SK-N-SH treated with all-trans-retinoic acid at 6 μM for 48 hours (cell line): ENCODE measurements at regions not wholly inside any gene's neighbourhood (a gene's known extent, or its start where the extent isn't known, plus 50 kb on each side); places are given as distances from the start of the nearest gene placed in this dataset.

Experiments
- ARNTL ChIP-seq: fragments of 450-650 bp; formaldehyde crosslinking; IDR thresholded peaks from 2 replicates; pipeline ENCODE4 v1.5.0; 2020; ENCODE audit warnings: low read depth, mild to moderate bottlenecking, moderate library complexity, borderline replicate concordance
- BACH2 ChIP-seq: fragments of 250-450 bp; sonication (Bioruptor Pico); IDR thresholded peaks from 2 replicates; pipeline ENCODE4 v1.9.0; 2021; ENCODE audit warnings: mild to moderate bottlenecking, borderline replicate concordance
- CSDC2 ChIP-seq: fragments of 250-450 bp; sonication (Bioruptor Pico); IDR thresholded peaks from 2 replicates; pipeline ENCODE4 v1.5.0; 2020; ENCODE audit warnings: mild to moderate bottlenecking, moderate library complexity
- ESRRG ChIP-seq: fragments of 250-450 bp; sonication (Bioruptor Pico); IDR thresholded peaks from 2 replicates; pipeline ENCODE4 v1.6.1; 2021; ENCODE audit warnings: mild to moderate bottlenecking
- GLIS3 ChIP-seq: fragments of 250-450 bp; sonication (Bioruptor Pico); IDR thresholded peaks from 2 replicates; pipeline ENCODE4 v1.5.0; 2020; ENCODE audit warnings: mild to moderate bottlenecking, moderate library complexity
- ISL1 ChIP-seq: fragments of 250-450 bp; sonication (Bioruptor Pico); IDR thresholded peaks from 2 replicates; pipeline ENCODE4 v2.1.2; 2022; ENCODE audit warnings: mild to moderate bottlenecking, moderate library complexity
- PATZ1 ChIP-seq: fragments of 250-450 bp; sonication (Bioruptor Pico); IDR thresholded peaks from 2 replicates; pipeline ENCODE4 v1.8.0; 2020; ENCODE audit warnings: mild to moderate bottlenecking, moderate library complexity, borderline replicate concordance
- POU6F1 ChIP-seq: fragments of 250-450 bp; sonication (Bioruptor Pico); IDR thresholded peaks from 2 replicates; pipeline ENCODE4 v1.8.0; 2021; ENCODE audit warnings: low read depth, mild to moderate bottlenecking, moderate library complexity, borderline replicate concordance
- RARB ChIP-seq: fragments of 250-450 bp; sonication (Bioruptor Pico); IDR thresholded peaks from 2 replicates; pipeline ENCODE4 v1.8.0; 2021; ENCODE audit warnings: mild to moderate bottlenecking, moderate library complexity
- TCF4 ChIP-seq: fragments of 250-450 bp; sonication (Bioruptor Pico); IDR thresholded peaks from 2 replicates; pipeline ENCODE4 v1.8.0; 2021; ENCODE audit warnings: mild to moderate bottlenecking, moderate library complexity, borderline replicate concordance
- ZFP30 ChIP-seq: fragments of 450-650 bp; formaldehyde crosslinking; IDR thresholded peaks from 2 replicates; pipeline ENCODE4 v1.5.0; 2022; ENCODE audit warnings: mild to moderate bottlenecking, moderate library complexity
- TF ChIP-seq, protein P1 (sequence below): fragments of 250-450 bp; sonication (Bioruptor Pico); IDR thresholded peaks from 2 replicates; pipeline ENCODE4 v1.5.1; 2021; ENCODE audit warnings: mild to moderate bottlenecking, moderate library complexity

DNA sequence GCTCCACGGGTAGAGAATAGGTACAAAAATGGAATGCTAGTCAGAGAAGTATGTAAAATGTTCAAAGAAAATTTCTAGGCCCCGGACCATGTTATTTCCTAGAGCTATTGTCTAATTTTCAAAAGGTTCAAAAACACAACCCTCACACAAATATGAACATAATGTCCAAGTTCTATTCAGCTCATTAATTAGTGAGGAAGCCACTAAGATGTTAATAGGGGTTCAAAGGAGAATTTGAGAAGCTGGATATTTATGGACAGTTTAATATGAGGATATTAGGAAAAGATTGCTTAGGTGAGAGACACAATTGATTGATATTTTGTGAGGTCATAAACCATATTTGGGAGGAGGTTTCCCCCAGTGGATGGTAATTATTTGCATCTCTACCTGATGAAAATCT, 710.6 kb upstream of the ID2 start:
- no peak for TF ChIP-seq ZFP30 (CRISPR knock-in tag)
- no peak for TF ChIP-seq TCF4 (CRISPR knock-in tag)
- TF ChIP-seq BACH2 (CRISPR knock-in tag) = no peak
- no peak for TF ChIP-seq POU6F1 (CRISPR knock-in tag)
- TF ChIP-seq ISL1 (CRISPR knock-in tag) = no peak
- TF ChIP-seq PATZ1 (CRISPR knock-in tag) = no peak
- TF ChIP-seq CSDC2 (CRISPR knock-in tag) = no peak
- TF ChIP-seq GLIS3 = no peak
- no peak for TF ChIP-seq RARB (CRISPR knock-in tag)
- TF ChIP-seq ARNTL (CRISPR knock-in tag) = no peak
- TF ChIP-seq ESRRG (CRISPR knock-in tag) = no peak
- TF ChIP-seq, protein P1, sequence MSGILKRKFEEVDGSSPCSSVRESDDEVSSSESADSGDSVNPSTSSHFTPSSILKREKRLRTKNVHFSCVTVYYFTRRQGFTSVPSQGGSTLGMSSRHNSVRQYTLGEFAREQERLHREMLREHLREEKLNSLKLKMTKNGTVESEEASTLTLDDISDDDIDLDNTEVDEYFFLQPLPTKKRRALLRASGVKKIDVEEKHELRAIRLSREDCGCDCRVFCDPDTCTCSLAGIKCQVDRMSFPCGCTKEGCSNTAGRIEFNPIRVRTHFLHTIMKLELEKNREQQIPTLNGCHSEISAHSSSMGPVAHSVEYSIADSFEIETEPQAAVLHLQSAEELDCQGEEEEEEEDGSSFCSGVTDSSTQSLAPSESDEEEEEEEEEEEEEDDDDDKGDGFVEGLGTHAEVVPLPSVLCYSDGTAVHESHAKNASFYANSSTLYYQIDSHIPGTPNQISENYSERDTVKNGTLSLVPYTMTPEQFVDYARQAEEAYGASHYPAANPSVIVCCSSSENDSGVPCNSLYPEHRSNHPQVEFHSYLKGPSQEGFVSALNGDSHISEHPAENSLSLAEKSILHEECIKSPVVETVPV (CRISPR knock-in tag) = no peak
